Spleen (tissue), 7 donors: ENCODE measurements at regions not wholly inside any gene's neighbourhood (a gene's known extent, or its start where the extent isn't known, plus 50 kb on each side); places are given as distances from the start of the nearest gene placed in this dataset.

Source experiments
- CTCF ChIP-seq, 11 experiments: fragments of 200-600 bp in 7 of 11; fragments of 450-650 bp in 4 of 11; sonication (generic) in 4 of 11; IDR thresholded peaks in 8 of 11; conservative IDR thresholded peaks in 3 of 11; 1 replicate in 7 of 11; 2 replicates in 4 of 11; pipeline versions ENCODE4 v1.4.0 to v1.8.0; 2016 to 2021; ENCODE audit warnings: antibody characterized with exemption in 11 of 11, inconsistent platforms in 4 of 11, mild to moderate bottlenecking in 1 of 11
- POLR2A ChIP-seq, 3 donors: fragments of 450-650 bp; IDR thresholded peaks; one replicate each; pipeline ENCODE4 v1.5.1; 2017; ENCODE audit warnings: antibody characterized with exemption in 3 of 3, mild to moderate bottlenecking in 1 of 3
- donor health status: DM: no; HTN: no; CAD: no; lungs with moderate emphysema.
- donor health status: DM: no; HTN: no; CAD: no.
- donor health status: DM: no; HTN: no; CAD: no.

GRCh38 chr6:18978337-18979128 lies 591.4 kb downstream of the RNF144B start:
- no peak for TF ChIP-seq CTCF (IDR thresholded peaks at IDR 0.05 in 8 of 11, conservative IDR thresholded peaks at IDR 0.05 in 3 of 11)
- no peak for TF ChIP-seq POLR2A (IDR thresholded peaks at IDR 0.05)
